ENCODE measurements at regions not wholly inside any gene's neighbourhood (a gene's known extent, or its start where the extent isn't known, plus 50 kb on each side); places are given as distances from the start of the nearest gene placed in this dataset.

- no peak for DNase-seq (ENCODE audit: low read depth in 2 of 2)
Measured at GRCh38 chr5:71945436-71945835, 161.8 kb upstream of the MAP1B start.

GRCh38 chr5:71946343-71947030, 160.8 kb upstream of the MAP1B start:
- no peak for DNase-seq (ENCODE audit: low read depth in 2 of 2)

GRCh38 chr5:71948206-71948605, 159.1 kb upstream of the MAP1B start:
- DNase-seq (ENCODE audit: low read depth in 2 of 2), result no peak

GRCh38 chr5:71949772-71950171, 157.5 kb upstream of the MAP1B start:
- no peak for DNase-seq (ENCODE audit: low read depth in 2 of 2)

- DNase-seq (ENCODE audit: low read depth in 2 of 2), result no peak
Measured at GRCh38 chr5:71953866-71954265, 153.4 kb upstream of the MAP1B start.

- no peak for DNase-seq (ENCODE audit: low read depth in 2 of 2)
Measured at GRCh38 chr5:71954329-71954728, 152.9 kb upstream of the MAP1B start.

- no peak for DNase-seq (ENCODE audit: low read depth in 2 of 2)
Measured at GRCh38 chr5:71955723-71956122, 151.6 kb upstream of the MAP1B start.

- DNase-seq (ENCODE audit: low read depth in 2 of 2), result no peak
Measured at GRCh38 chr5:71957292-71957898, 149.9 kb upstream of the MAP1B start.

GRCh38 chr5:71960195-71960594, 147.1 kb upstream of the MAP1B start:
- DNase-seq (ENCODE audit: low read depth in 2 of 2), result no peak

GRCh38 chr5:71961786-71962185, 145.5 kb upstream of the MAP1B start:
- DNase-seq (ENCODE audit: low read depth in 2 of 2), result no peak

GRCh38 chr5:71969460-71969859, 137.8 kb upstream of the MAP1B start:
- DNase-seq (ENCODE audit: low read depth in 2 of 2), result no peak

GRCh38 chr5:71971862-71972261, 135.4 kb upstream of the MAP1B start:
- no peak for DNase-seq (ENCODE audit: low read depth in 2 of 2)

GRCh38 chr5:71972777-71973473, 134.3 kb upstream of the MAP1B start:
- DNase-seq (ENCODE audit: low read depth in 2 of 2), result no peak

- no peak for DNase-seq (ENCODE audit: low read depth in 2 of 2)
Measured at GRCh38 chr5:71973563-71973962, 133.7 kb upstream of the MAP1B start.

GRCh38 chr5:71974165-71974564, 133.1 kb upstream of the MAP1B start:
- DNase-seq (ENCODE audit: low read depth in 2 of 2), result no peak

GRCh38 chr5:71974622-71975021, 132.7 kb upstream of the MAP1B start:
- no peak for DNase-seq (ENCODE audit: low read depth in 2 of 2)

- no peak for DNase-seq (ENCODE audit: low read depth in 2 of 2)
Measured at GRCh38 chr5:71976449-71976848, 130.8 kb upstream of the MAP1B start.

GRCh38 chr5:71977311-71977710, 130.0 kb upstream of the MAP1B start:
- DNase-seq (ENCODE audit: low read depth in 2 of 2), result no peak

GRCh38 chr5:71978216-71978615, 129.1 kb upstream of the MAP1B start:
- DNase-seq (ENCODE audit: low read depth in 2 of 2), result no peak

GRCh38 chr5:71982717-71983395, 124.4 kb upstream of the MAP1B start:
- DNase-seq (ENCODE audit: low read depth in 2 of 2), result no peak

- DNase-seq (ENCODE audit: low read depth in 2 of 2), result no peak
Measured at GRCh38 chr5:71986101-71986500, 121.2 kb upstream of the MAP1B start.

- no peak for DNase-seq (ENCODE audit: low read depth in 2 of 2)
Measured at GRCh38 chr5:71988808-71989207, 118.5 kb upstream of the MAP1B start.

- DNase-seq (ENCODE audit: low read depth in 2 of 2), result no peak
Measured at GRCh38 chr5:71993600-71993999, 113.7 kb upstream of the MAP1B start.

All from fibroblast of skin of left quadriceps (primary cell).